ENCODE measurements at regions not wholly inside any gene's neighbourhood (a gene's known extent, or its start where the extent isn't known, plus 50 kb on each side); places are given as distances from the start of the nearest gene placed in this dataset.

DNA sequence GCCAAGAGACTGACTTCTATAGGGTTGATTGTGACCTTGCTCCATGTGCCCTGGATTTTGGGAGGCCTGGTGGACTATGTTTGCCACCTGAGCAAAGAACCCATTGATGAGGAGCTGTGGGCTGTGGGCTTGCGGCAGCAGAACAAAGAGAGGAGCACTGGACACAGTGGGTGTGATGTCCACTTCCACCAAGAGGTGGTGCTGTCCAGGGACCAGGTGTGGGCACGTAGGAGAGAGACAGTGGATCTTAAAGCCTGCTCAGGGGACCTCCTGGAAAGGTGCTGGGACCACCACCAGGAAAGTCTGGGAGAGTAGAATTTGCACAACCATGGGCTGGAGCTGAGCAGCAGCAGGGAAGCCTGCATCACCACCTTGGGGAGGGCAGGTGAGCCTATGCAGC, 106.7 kb upstream of the ETS2 start:
- Histone ChIP-seq H3K4me3 (replicated peaks; ENCODE audit: insufficient read depth, low read length) (no peak overlapping the region), H3K27ac (replicated peaks) (no peak overlapping the region), H3K27me3 (ENCODE audit: insufficient read depth, poor library complexity, severe bottlenecking) (no peaks in the 10 kb centered on the region)
- no peak for DNase-seq (ENCODE audit: low read depth in 1 of 2, low spot score in 1 of 2)
- TF ChIP-seq, protein P1, sequence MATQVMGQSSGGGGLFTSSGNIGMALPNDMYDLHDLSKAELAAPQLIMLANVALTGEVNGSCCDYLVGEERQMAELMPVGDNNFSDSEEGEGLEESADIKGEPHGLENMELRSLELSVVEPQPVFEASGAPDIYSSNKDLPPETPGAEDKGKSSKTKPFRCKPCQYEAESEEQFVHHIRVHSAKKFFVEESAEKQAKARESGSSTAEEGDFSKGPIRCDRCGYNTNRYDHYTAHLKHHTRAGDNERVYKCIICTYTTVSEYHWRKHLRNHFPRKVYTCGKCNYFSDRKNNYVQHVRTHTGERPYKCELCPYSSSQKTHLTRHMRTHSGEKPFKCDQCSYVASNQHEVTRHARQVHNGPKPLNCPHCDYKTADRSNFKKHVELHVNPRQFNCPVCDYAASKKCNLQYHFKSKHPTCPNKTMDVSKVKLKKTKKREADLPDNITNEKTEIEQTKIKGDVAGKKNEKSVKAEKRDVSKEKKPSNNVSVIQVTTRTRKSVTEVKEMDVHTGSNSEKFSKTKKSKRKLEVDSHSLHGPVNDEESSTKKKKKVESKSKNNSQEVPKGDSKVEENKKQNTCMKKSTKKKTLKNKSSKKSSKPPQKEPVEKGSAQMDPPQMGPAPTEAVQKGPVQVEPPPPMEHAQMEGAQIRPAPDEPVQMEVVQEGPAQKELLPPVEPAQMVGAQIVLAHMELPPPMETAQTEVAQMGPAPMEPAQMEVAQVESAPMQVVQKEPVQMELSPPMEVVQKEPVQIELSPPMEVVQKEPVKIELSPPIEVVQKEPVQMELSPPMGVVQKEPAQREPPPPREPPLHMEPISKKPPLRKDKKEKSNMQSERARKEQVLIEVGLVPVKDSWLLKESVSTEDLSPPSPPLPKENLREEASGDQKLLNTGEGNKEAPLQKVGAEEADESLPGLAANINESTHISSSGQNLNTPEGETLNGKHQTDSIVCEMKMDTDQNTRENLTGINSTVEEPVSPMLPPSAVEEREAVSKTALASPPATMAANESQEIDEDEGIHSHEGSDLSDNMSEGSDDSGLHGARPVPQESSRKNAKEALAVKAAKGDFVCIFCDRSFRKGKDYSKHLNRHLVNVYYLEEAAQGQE (IDR thresholded peaks at IDR 0.05; ENCODE audit: insufficient replicate concordance, low read depth), result no peak
- no peak for TF ChIP-seq POLR2AphosphoS5 (IDR thresholded peaks at IDR 0.05; ENCODE audit: low read depth)
- TF ChIP-seq GABPA (IDR thresholded peaks at IDR 0.05; ENCODE audit: low read depth), result no peak
- TF ChIP-seq, protein P2, sequence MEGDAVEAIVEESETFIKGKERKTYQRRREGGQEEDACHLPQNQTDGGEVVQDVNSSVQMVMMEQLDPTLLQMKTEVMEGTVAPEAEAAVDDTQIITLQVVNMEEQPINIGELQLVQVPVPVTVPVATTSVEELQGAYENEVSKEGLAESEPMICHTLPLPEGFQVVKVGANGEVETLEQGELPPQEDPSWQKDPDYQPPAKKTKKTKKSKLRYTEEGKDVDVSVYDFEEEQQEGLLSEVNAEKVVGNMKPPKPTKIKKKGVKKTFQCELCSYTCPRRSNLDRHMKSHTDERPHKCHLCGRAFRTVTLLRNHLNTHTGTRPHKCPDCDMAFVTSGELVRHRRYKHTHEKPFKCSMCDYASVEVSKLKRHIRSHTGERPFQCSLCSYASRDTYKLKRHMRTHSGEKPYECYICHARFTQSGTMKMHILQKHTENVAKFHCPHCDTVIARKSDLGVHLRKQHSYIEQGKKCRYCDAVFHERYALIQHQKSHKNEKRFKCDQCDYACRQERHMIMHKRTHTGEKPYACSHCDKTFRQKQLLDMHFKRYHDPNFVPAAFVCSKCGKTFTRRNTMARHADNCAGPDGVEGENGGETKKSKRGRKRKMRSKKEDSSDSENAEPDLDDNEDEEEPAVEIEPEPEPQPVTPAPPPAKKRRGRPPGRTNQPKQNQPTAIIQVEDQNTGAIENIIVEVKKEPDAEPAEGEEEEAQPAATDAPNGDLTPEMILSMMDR (IDR thresholded peaks at IDR 0.05; ENCODE audit: insufficient read depth, low read length), result no peak
- TF ChIP-seq SPI1 (IDR thresholded peaks at IDR 0.05; ENCODE audit: borderline replicate concordance, low read depth), result no peak

GRCh38 chr21:38702196-38702595, 103.5 kb upstream of the ETS2 start:
- Histone ChIP-seq H3K27me3 (ENCODE audit: insufficient read depth, poor library complexity, severe bottlenecking) (no peaks in the 10 kb centered on the region), H3K27ac (replicated peaks) (no peak overlapping the region), H3K4me3 (replicated peaks; ENCODE audit: insufficient read depth, low read length) (no peak overlapping the region)
- TF ChIP-seq, protein P1 (IDR thresholded peaks at IDR 0.05; ENCODE audit: insufficient replicate concordance, low read depth), result no peak
- DNase-seq (ENCODE audit: low read depth in 1 of 2, low spot score in 1 of 2), result no peak

DNA sequence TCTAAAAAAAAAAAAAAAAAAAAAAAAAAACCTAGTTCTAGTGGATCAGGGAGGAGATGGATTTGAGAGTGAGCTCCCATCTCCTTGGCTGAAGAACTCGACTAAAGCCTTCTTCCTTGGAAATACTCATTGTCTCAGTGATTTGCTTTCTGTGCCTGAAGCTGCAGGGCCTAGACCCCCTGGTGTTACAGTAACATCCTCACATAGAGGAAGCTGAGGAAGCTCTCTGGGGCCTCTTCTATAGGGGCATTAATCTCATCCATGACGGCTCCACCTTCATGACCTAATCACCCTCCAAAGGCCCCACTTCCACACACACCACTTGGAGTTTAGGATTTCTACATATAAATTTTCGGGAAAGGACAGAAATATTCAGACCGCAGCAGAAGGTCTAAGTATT, 95.9 kb upstream of the ETS2 start:
- H3K27ac ChIP-seq (replicated peaks), result no peak overlapping the region
- TF ChIP-seq POLR2AphosphoS5 (IDR thresholded peaks at IDR 0.05; ENCODE audit: low read depth) (no peak), SPI1 (IDR thresholded peaks at IDR 0.05; ENCODE audit: borderline replicate concordance, low read depth) (no peak), GABPA (IDR thresholded peaks at IDR 0.05; ENCODE audit: low read depth) (no peak)
- TF ChIP-seq, protein P2 (IDR thresholded peaks at IDR 0.05; ENCODE audit: insufficient read depth, low read length), result no peak
- TF ChIP-seq, protein P1 (IDR thresholded peaks at IDR 0.05; ENCODE audit: insufficient replicate concordance, low read depth), result no peak
- H3K27me3 ChIP-seq (ENCODE audit: insufficient read depth, poor library complexity, severe bottlenecking), result no peaks in the 10 kb centered on the region
- DNase-seq (ENCODE audit: low read depth in 1 of 2, low spot score in 1 of 2), result no peak
- no peak overlapping the region for H3K4me3 ChIP-seq (replicated peaks; ENCODE audit: insufficient read depth, low read length)

GRCh38 chr21:38712071-38712470, 93.7 kb upstream of the ETS2 start:
- peak in 1 of 2 experiments; percentile 45 for DNase-seq (ENCODE audit: low read depth in 1 of 2, low spot score in 1 of 2)
- Histone ChIP-seq H3K4me3 (replicated peaks; ENCODE audit: insufficient read depth, low read length) (no peak overlapping the region), H3K27me3 (ENCODE audit: insufficient read depth, poor library complexity, severe bottlenecking) (no peaks in the 10 kb centered on the region), H3K27ac (replicated peaks) (no peak overlapping the region)
- TF ChIP-seq, protein P1 (IDR thresholded peaks at IDR 0.05; ENCODE audit: insufficient replicate concordance, low read depth), result no peak
- TF ChIP-seq SPI1 (IDR thresholded peaks at IDR 0.05; ENCODE audit: borderline replicate concordance, low read depth) (no peak), GABPA (IDR thresholded peaks at IDR 0.05; ENCODE audit: low read depth) (no peak), POLR2AphosphoS5 (IDR thresholded peaks at IDR 0.05; ENCODE audit: low read depth) (no peak)
- TF ChIP-seq, protein P2 (IDR thresholded peaks at IDR 0.05; ENCODE audit: insufficient read depth, low read length), result no peak
